Activated T-helper 17 cell treated with anti-CD3 and anti-CD28 coated beads, Interleukin-2, amount 50 U/mL, for 72 hours (primary cell): ENCODE measurements at regions not wholly inside any gene's neighbourhood (a gene's known extent, or its start where the extent isn't known, plus 50 kb on each side); places are given as distances from the start of the nearest gene placed in this dataset.

ENCODE experiments used
- ATAC-seq: fragments of 150-1000 bp; cut with Tn5 transposase; replicated peaks from 2 replicates; pipeline ENCODE4 v1.10.0; 2021; ENCODE audit warnings: mild to moderate bottlenecking, moderate library complexity
- H3K27ac Mint-ChIP-seq: one replicate; pipeline ENCODE4 v1.8.0; 2022; ENCODE audit warnings: mixed read lengths
- H3K27me3 Mint-ChIP-seq: one replicate; pipeline ENCODE4 v1.8.0; 2022; ENCODE audit warnings: mixed read lengths
- H3K36me3 Mint-ChIP-seq: one replicate; pipeline ENCODE4 v1.8.0; 2022; ENCODE audit warnings: low read depth, mild to moderate bottlenecking, mixed read lengths
- H3K4me1 Mint-ChIP-seq: one replicate; pipeline ENCODE4 v1.8.0; 2022; ENCODE audit warnings: mixed read lengths
- H3K4me3 Mint-ChIP-seq: one replicate; pipeline ENCODE4 v1.8.0; 2022; ENCODE audit warnings: mild to moderate bottlenecking, mixed read lengths
- H3K9me3 Mint-ChIP-seq: one replicate; pipeline ENCODE4 v1.8.0; 2022; ENCODE audit warnings: mixed read lengths

- H3K27me3 Mint-ChIP-seq = peaks cover under 1% of the 10 kb centered on the region
- no peak overlapping the region for H3K4me3 Mint-ChIP-seq
- H3K36me3 Mint-ChIP-seq = no peaks in the 10 kb centered on the region
- no peak for ATAC-seq
- H3K9me3 Mint-ChIP-seq = peaks cover 5% of the 10 kb centered on the region
- H3K27ac Mint-ChIP-seq = no peak overlapping the region
- H3K4me1 Mint-ChIP-seq = no peaks in the 10 kb centered on the region
These were observed 304.8 kb downstream of the USP25 start for GRCh38 chr21:16034446-16035190.

DNA sequence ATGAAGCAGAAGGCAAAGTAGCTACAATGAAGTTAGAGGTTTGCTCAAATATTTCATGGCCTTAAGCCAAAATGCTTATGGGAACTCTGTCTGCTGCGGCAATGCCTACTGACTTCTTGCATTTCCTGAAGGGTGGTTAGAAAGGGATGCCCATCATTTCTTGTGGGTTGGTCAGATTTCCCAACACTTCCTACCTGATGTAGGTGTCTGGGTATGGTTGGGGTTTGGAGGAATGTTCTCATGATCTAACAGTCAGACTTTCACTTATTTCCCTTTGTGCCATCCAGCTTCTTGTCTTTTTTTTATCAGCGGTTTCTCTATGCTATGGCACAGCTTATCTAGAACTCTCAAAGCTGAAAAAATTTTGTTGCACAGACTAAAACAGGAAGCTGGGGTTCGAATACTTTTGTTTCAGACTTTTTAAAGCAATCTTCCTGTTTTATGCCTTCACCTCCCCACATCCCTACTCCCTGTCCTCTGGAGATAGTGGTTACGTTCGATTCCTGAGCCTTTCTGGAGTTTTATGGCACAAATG is 307.7 kb downstream of the USP25 start:
- no peaks in the 10 kb centered on the region for H3K4me1 Mint-ChIP-seq
- no peak overlapping the region for H3K4me3 Mint-ChIP-seq
- ATAC-seq = no peak
- H3K27ac Mint-ChIP-seq = no peak overlapping the region
- no peaks in the 10 kb centered on the region for H3K36me3 Mint-ChIP-seq
- no peaks in the 10 kb centered on the region for H3K27me3 Mint-ChIP-seq
- H3K9me3 Mint-ChIP-seq = peaks cover 5% of the 10 kb centered on the region

GRCh38 chr21:16040601-16041000 is 310.8 kb downstream of the USP25 start:
- no peaks in the 10 kb centered on the region for H3K36me3 Mint-ChIP-seq

DNA sequence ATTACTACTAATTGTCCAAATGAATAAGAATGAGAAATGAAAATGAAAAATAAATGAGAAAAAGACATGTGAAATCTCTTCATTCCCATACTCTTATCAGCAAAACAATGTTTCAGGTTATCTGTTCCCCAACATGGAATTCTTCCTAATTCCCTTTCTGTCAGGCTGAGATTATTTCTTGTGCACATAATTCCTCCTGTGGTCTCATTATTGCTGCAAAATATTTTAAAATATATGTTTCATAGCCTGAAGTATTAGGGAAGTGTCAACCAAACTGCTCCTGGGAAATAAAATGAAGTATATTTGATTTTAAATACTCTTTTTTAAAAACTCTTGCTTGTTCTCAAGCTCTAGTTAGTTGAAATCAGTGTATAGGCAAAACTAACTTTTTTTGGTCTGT is 314.9 kb downstream of the USP25 start:
- Mint-ChIP-seq H3K27me3 (peaks cover 3% of the 10 kb centered on the region), H3K4me1 (no peaks in the 10 kb centered on the region), H3K36me3 (no peaks in the 10 kb centered on the region), H3K4me3 (no peak overlapping the region), H3K9me3 (no peaks in the 10 kb centered on the region), H3K27ac (no peak overlapping the region)
- no peak for ATAC-seq

More at GRCh38 chr21:16040601-16041000, 310.8 kb downstream of the USP25 start:
- no peak for ATAC-seq
- no peaks in the 10 kb centered on the region for H3K4me1 Mint-ChIP-seq
- H3K9me3 Mint-ChIP-seq = peaks cover 5% of the 10 kb centered on the region
- H3K27ac Mint-ChIP-seq = no peak overlapping the region
- no peak overlapping the region for H3K4me3 Mint-ChIP-seq
- no peaks in the 10 kb centered on the region for H3K27me3 Mint-ChIP-seq

GRCh38 chr21:16046656-16047330 is 317.0 kb downstream of the USP25 start:
- H3K27me3 Mint-ChIP-seq = peaks cover 3% of the 10 kb centered on the region
- H3K4me3 Mint-ChIP-seq = no peak overlapping the region
- no peaks in the 10 kb centered on the region for H3K4me1 Mint-ChIP-seq
- ATAC-seq = no peak
- H3K36me3 Mint-ChIP-seq = no peaks in the 10 kb centered on the region
- no peak overlapping the region for H3K27ac Mint-ChIP-seq
- H3K9me3 Mint-ChIP-seq = no peaks in the 10 kb centered on the region

GRCh38 chr21:16047904-16048303 is 318.1 kb downstream of the USP25 start:
- no peak overlapping the region for H3K4me3 Mint-ChIP-seq
- H3K9me3 Mint-ChIP-seq = no peaks in the 10 kb centered on the region
- no peak overlapping the region for H3K27ac Mint-ChIP-seq
- H3K36me3 Mint-ChIP-seq = no peaks in the 10 kb centered on the region
- ATAC-seq = no peak
- H3K27me3 Mint-ChIP-seq = peaks cover 3% of the 10 kb centered on the region
- H3K4me1 Mint-ChIP-seq = no peaks in the 10 kb centered on the region

DNA sequence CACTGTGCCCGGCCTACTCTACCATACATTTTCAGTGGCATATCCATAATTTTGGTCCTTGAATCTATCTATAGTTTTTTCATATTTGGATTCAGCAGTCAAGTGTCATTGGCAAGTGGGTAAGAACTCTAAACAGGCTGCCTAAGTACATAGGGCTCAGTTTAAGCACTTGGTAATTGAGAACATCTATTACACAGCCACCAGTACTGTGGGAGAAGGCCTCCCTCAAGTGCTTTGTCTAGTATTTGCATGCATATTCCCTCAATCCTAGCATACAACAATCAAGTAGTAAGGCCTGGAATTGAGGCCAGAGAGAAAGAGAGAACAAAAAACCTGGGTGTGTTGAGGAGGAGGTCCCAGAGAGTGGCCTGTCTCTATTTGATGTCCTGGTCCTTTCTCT is 325.2 kb downstream of the USP25 start:
- no peaks in the 10 kb centered on the region for H3K36me3 Mint-ChIP-seq
- no peak overlapping the region for H3K27ac Mint-ChIP-seq
- ATAC-seq = no peak
- H3K4me1 Mint-ChIP-seq = no peaks in the 10 kb centered on the region
- no peaks in the 10 kb centered on the region for H3K27me3 Mint-ChIP-seq
- H3K4me3 Mint-ChIP-seq = no peak overlapping the region
- no peaks in the 10 kb centered on the region for H3K9me3 Mint-ChIP-seq

- H3K4me1 Mint-ChIP-seq = no peaks in the 10 kb centered on the region
- no peaks in the 10 kb centered on the region for H3K27me3 Mint-ChIP-seq
- ATAC-seq = no peak
- H3K4me3 Mint-ChIP-seq = no peak overlapping the region
- H3K9me3 Mint-ChIP-seq = no peaks in the 10 kb centered on the region
- no peaks in the 10 kb centered on the region for H3K36me3 Mint-ChIP-seq
- H3K27ac Mint-ChIP-seq = no peak overlapping the region
These were observed 329.1 kb downstream of the USP25 start for GRCh38 chr21:16058896-16059295.

GRCh38 chr21:16059981-16060380 is 330.2 kb downstream of the USP25 start:
- Mint-ChIP-seq H3K36me3 (no peaks in the 10 kb centered on the region), H3K9me3 (no peaks in the 10 kb centered on the region), H3K27ac (no peak overlapping the region), H3K4me3 (no peak overlapping the region), H3K4me1 (no peaks in the 10 kb centered on the region), H3K27me3 (no peaks in the 10 kb centered on the region)
- no peak for ATAC-seq

DNA sequence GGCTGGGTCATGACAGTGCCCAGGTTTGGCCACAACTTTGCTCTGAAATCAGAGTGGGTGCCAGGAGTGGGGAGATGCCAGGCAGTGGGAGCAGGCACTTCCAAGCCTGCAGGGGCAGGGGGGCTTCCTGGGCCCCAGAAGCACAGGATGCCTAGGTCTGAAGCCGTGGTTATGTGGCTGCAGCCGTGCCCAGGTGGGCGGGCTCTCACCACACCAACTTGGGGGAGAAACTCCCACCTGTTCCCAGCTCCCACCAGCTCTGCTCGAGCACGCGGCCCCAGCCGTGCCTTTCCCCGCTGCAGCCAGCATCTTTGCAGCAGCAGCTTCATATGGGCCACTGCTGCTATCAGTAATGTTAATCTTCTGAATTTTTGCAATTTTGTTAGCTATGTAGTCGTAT is 331.4 kb downstream of the USP25 start:
- no peak for ATAC-seq
- no peaks in the 10 kb centered on the region for H3K9me3 Mint-ChIP-seq
- no peak overlapping the region for H3K4me3 Mint-ChIP-seq
- no peaks in the 10 kb centered on the region for H3K4me1 Mint-ChIP-seq
- H3K36me3 Mint-ChIP-seq = no peaks in the 10 kb centered on the region
- H3K27ac Mint-ChIP-seq = no peak overlapping the region
- no peaks in the 10 kb centered on the region for H3K27me3 Mint-ChIP-seq

- Mint-ChIP-seq H3K36me3 (no peaks in the 10 kb centered on the region), H3K9me3 (no peaks in the 10 kb centered on the region), H3K27ac (no peak overlapping the region), H3K27me3 (peaks cover 3% of the 10 kb centered on the region), H3K4me3 (no peak overlapping the region), H3K4me1 (no peaks in the 10 kb centered on the region)
- ATAC-seq = no peak
These were observed 339.7 kb downstream of the USP25 start for GRCh38 chr21:16069178-16070112.

- H3K36me3 Mint-ChIP-seq = no peaks in the 10 kb centered on the region
- H3K4me1 Mint-ChIP-seq = no peaks in the 10 kb centered on the region
- H3K27ac Mint-ChIP-seq = no peak overlapping the region
- peaks cover 3% of the 10 kb centered on the region for H3K27me3 Mint-ChIP-seq
- no peaks in the 10 kb centered on the region for H3K9me3 Mint-ChIP-seq
- no peak for ATAC-seq
- no peak overlapping the region for H3K4me3 Mint-ChIP-seq
These were observed 340.4 kb downstream of the USP25 start for GRCh38 chr21:16070207-16070651.

DNA sequence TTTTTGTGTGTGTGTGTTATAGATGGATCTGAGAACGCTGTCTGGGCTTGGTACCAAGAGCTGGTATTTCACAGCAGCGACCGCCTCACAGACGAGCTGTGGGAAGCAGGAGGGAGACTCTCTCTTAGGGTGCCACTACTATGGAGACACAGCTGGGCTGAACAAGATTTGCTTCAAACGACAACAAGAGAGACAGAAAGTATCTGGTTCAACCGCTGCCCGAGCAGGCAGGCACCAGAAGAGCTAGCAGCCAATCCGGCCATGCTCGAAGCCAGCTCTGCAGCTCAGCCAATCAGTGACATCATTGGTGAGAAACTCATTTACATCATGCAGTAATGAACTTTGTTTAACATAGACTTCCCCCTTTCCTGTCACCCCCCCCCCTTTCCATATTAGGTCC is 341.3 kb downstream of the USP25 start:
- no peak for ATAC-seq
- H3K27ac Mint-ChIP-seq = no peak overlapping the region
- H3K36me3 Mint-ChIP-seq = no peaks in the 10 kb centered on the region
- no peaks in the 10 kb centered on the region for H3K4me1 Mint-ChIP-seq
- H3K27me3 Mint-ChIP-seq = peaks cover 3% of the 10 kb centered on the region
- no peaks in the 10 kb centered on the region for H3K9me3 Mint-ChIP-seq
- no peak overlapping the region for H3K4me3 Mint-ChIP-seq

DNA sequence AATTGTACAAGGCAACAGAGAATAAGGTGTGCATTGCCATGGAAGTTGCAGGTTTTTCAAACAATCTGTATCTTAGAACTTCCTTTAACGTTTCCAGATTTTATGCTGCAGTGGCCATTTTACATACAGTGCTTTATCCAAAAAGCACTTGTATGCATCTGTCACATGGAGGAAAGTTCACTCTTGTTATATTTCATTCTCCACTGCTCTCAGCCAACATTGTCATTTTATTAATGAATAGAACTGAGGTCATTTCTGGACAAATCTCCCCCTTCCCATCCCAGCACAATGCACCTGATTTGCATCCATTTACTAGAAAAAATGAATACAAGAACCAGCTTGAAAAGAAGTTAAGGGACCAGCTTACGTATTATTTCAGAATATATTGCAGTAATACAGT is 342.0 kb downstream of the USP25 start:
- Mint-ChIP-seq H3K4me3 (no peak overlapping the region), H3K36me3 (no peaks in the 10 kb centered on the region), H3K4me1 (no peaks in the 10 kb centered on the region), H3K9me3 (no peaks in the 10 kb centered on the region), H3K27ac (no peak overlapping the region), H3K27me3 (peaks cover 3% of the 10 kb centered on the region)
- no peak for ATAC-seq
